ENCODE measurements at regions not wholly inside any gene's neighbourhood (a gene's known extent, or its start where the extent isn't known, plus 50 kb on each side); places are given as distances from the start of the nearest gene placed in this dataset.

GRCh38 chr10:2978111-2978510, 89.2 kb upstream of the PFKP start (continued):
- TF ChIP-seq ATF6 (CRISPR knock-in tag; IDR thresholded peaks at IDR 0.05) (no peak), ATF2 (CRISPR knock-in tag; IDR thresholded peaks at IDR 0.05; ENCODE audit: borderline replicate concordance, low read depth) (no peak), TP53 (CRISPR knock-in tag; IDR thresholded peaks at IDR 0.05) (no peak)

GRCh38 chr10:2974503-2975207, 92.7 kb upstream of the PFKP start:
- Mint-ChIP-seq H3K9me3 (no peaks in the 10 kb centered on the region), H3K27ac (no peak overlapping the region; the same call in 1 of the 2 replicates), H3K36me3 (no peaks in the 10 kb centered on the region), H3K27me3 (ENCODE audit: low read depth) (no peaks in the 10 kb centered on the region), H3K4me3 (no peak overlapping the region), H3K4me1 (peaks cover 30% of the 10 kb centered on the region)
- ChIA-PET POLR2A (no interaction called here), CTCF (interaction anchor here (1.1 kb wide), 1 partner anchor 46 kb away, joined by 7 read pairs; no protein-coding TSS in a partner anchor)
- ATAC-seq (no peak), DNase-seq (ENCODE audit: low spot score) (no peak)
- TF ChIP-seq AR (CRISPR knock-in tag; IDR thresholded peaks at IDR 0.05) (no peak), NFATC4 (CRISPR knock-in tag; IDR thresholded peaks at IDR 0.05) (no peak), GABPB1 (CRISPR knock-in tag; IDR thresholded peaks at IDR 0.05) (no peak), ERG (CRISPR knock-in tag; IDR thresholded peaks at IDR 0.05) (no peak), USF1 (CRISPR knock-in tag; IDR thresholded peaks at IDR 0.05) (no peak), MYBL2 (CRISPR knock-in tag; IDR thresholded peaks at IDR 0.05) (no peak), NFE2L1 (CRISPR knock-in tag; IDR thresholded peaks at IDR 0.05) (no peak), ZNF423 (CRISPR knock-in tag; IDR thresholded peaks at IDR 0.05) (no peak), NR3C1 (CRISPR knock-in tag; conservative IDR thresholded peaks at IDR 0.05; ENCODE audit: low read depth) (no peak), KAT7 (CRISPR knock-in tag; IDR thresholded peaks at IDR 0.05; ENCODE audit: borderline replicate concordance) (no peak)

- no peaks in the 10 kb centered on the region for H3K9me3 Mint-ChIP-seq
- H3K27ac Mint-ChIP-seq: no peak overlapping the region
- H3K36me3 Mint-ChIP-seq: no peaks in the 10 kb centered on the region
- POLR2A ChIA-PET: no interaction called here
- DNase-seq (ENCODE audit: low spot score) (no peak), ATAC-seq (no peak)
- CTCF ChIA-PET: interaction anchor here (1.1 kb wide), 1 partner anchor 46 kb away, joined by 7 read pairs; no protein-coding TSS in a partner anchor
- peaks cover 30% of the 10 kb centered on the region for H3K4me1 Mint-ChIP-seq
- H3K4me3 Mint-ChIP-seq: no peak overlapping the region
- H3K27me3 Mint-ChIP-seq (ENCODE audit: low read depth): no peaks in the 10 kb centered on the region
- no peak for TF ChIP-seq AFF4 (CRISPR knock-in tag; IDR thresholded peaks at IDR 0.05; ENCODE audit: borderline replicate concordance)
- TF ChIP-seq JAZF1 (CRISPR knock-in tag; IDR thresholded peaks at IDR 0.05): no peak
- no peak for TF ChIP-seq NFATC4 (CRISPR knock-in tag; IDR thresholded peaks at IDR 0.05)
- TF ChIP-seq ZNF121 (CRISPR knock-in tag; IDR thresholded peaks at IDR 0.05): no peak
- TF ChIP-seq USF2 (CRISPR knock-in tag; IDR thresholded peaks at IDR 0.05): no peak
- TF ChIP-seq CTCF (IDR thresholded peaks at IDR 0.05): no peak
- TF ChIP-seq MYBL2 (CRISPR knock-in tag; IDR thresholded peaks at IDR 0.05): no peak
Measured at GRCh38 chr10:2974083-2974482, 93.3 kb upstream of the PFKP start.
